GM12892 (cell line): ENCODE measurements at regions not wholly inside any gene's neighbourhood (a gene's known extent, or its start where the extent isn't known, plus 50 kb on each side); places are given as distances from the start of the nearest gene placed in this dataset.

Experiments used
- POLR2A ChIP-seq: IDR thresholded peaks from 2 replicates; pipeline ENCODE4 v1.6.1; 2011; ENCODE audit warnings: low read depth, low read length, control low read depth
- POLR2AphosphoS5 ChIP-seq: IDR thresholded peaks from 2 replicates; pipeline ENCODE4 v1.6.1; 2011; ENCODE audit warnings: low read depth, low read length, control low read depth

GRCh38 chr1:201751872-201752271 lies 77.1 kb upstream of the IPO9 start:
- no peak for TF ChIP-seq POLR2A
- TF ChIP-seq POLR2AphosphoS5: no peak
